Anterior cingulate cortex (tissue), 58 donors: ENCODE measurements at regions not wholly inside any gene's neighbourhood (a gene's known extent, or its start where the extent isn't known, plus 50 kb on each side); places are given as distances from the start of the nearest gene placed in this dataset.
A peak's percentile ranks its signal among the peaks of the same experiment; 100 is the strongest.

Source experiments
- DNase-seq, 58 donors: peaks; one replicate each; lab custom pipeline; 2025; lab: John Stamatoyannopoulos, UW

GRCh38 chr9:107932601-107933000 is 443.0 kb upstream of the KLF4 start:
- DNase-seq = no peak

- DNase-seq = no peak
Measured at GRCh38 chr9:107932046-107932445, 442.5 kb upstream of the KLF4 start.

GRCh38 chr9:107931071-107931715 is 441.6 kb upstream of the KLF4 start:
- DNase-seq = no peak

- DNase-seq = peak in 3 of 58 donors; percentile 14 to 28 (median 19)
Measured at GRCh38 chr9:107929443-107929842, 439.9 kb upstream of the KLF4 start.

GRCh38 chr9:107928701-107929371 is 439.3 kb upstream of the KLF4 start:
- DNase-seq = no peak

- DNase-seq = no peak
Measured at GRCh38 chr9:107927276-107927675, 437.7 kb upstream of the KLF4 start.

GRCh38 chr9:107925749-107926297 is 436.3 kb upstream of the KLF4 start:
- no peak for DNase-seq

GRCh38 chr9:107922260-107922659 is 432.7 kb upstream of the KLF4 start:
- no peak for DNase-seq

GRCh38 chr9:107919263-107919662 is 429.7 kb upstream of the KLF4 start:
- DNase-seq = peak in 6 of 58 donors; percentile 2 to 56 (median 28)

GRCh38 chr9:107918749-107919148 is 429.2 kb upstream of the KLF4 start:
- peak in 4 of 58 donors; percentile 6 to 56 (median 14) for DNase-seq

- no peak for DNase-seq
Measured at GRCh38 chr9:107914151-107914550, 424.6 kb upstream of the KLF4 start.

GRCh38 chr9:107907715-107908114 is 418.1 kb upstream of the KLF4 start:
- peak in 8 of 58 donors; percentile 14 to 62 (median 25) for DNase-seq

- no peak for DNase-seq
Measured at GRCh38 chr9:107907255-107907654, 417.7 kb upstream of the KLF4 start.

GRCh38 chr9:107906074-107906473 is 416.5 kb upstream of the KLF4 start:
- DNase-seq = no peak

GRCh38 chr9:107905308-107906020 is 415.9 kb upstream of the KLF4 start:
- DNase-seq = peak in 9 of 58 donors; percentile 7 to 49 (median 30)

- DNase-seq = no peak
Measured at GRCh38 chr9:107899961-107900330, 410.4 kb upstream of the KLF4 start.

- DNase-seq = no peak
Measured at GRCh38 chr9:107898761-107899160, 409.2 kb upstream of the KLF4 start.

GRCh38 chr9:107896544-107896943 is 407.0 kb upstream of the KLF4 start:
- DNase-seq = no peak

- DNase-seq = no peak
Measured at GRCh38 chr9:107895501-107896001, 406.0 kb upstream of the KLF4 start.

- no peak for DNase-seq
Measured at GRCh38 chr9:107894572-107895261, 405.1 kb upstream of the KLF4 start.
